BE2C (cell line): ENCODE measurements at regions not wholly inside any gene's neighbourhood (a gene's known extent, or its start where the extent isn't known, plus 50 kb on each side); places are given as distances from the start of the nearest gene placed in this dataset.

Experiments used
- DNase-seq: peaks from one replicate; pipeline ENCODE4 v3.0.0-alpha.2; 2020
- H3K27me3 ChIP-seq: fragments of 250-450 bp; sonication (Bioruptor Pico); 2 replicates; pipeline ENCODE4 v1.5.1; 2020; ENCODE audit warnings: mild to moderate bottlenecking
- H3K36me3 ChIP-seq: fragments of 250-450 bp; sonication (Bioruptor Pico); 2 replicates; pipeline ENCODE4 v1.5.1; 2020; ENCODE audit warnings: mild to moderate bottlenecking
- H3K4me1 ChIP-seq: fragments of 250-450 bp; sonication (Bioruptor Pico); 2 replicates; pipeline ENCODE4 v1.5.1; 2020
- H3K4me3 ChIP-seq: 2 replicates; pipeline ENCODE4 v1.5.1; 2011; ENCODE audit warnings: low read depth, low read length
- H3K9me3 ChIP-seq: fragments of 250-450 bp; sonication (Bioruptor Pico); 2 replicates; pipeline ENCODE4 v1.5.1; 2020
- TF ChIP-seq, protein P1 (sequence below): IDR thresholded peaks from 2 replicates; pipeline ENCODE4 v1.5.1; 2012; ENCODE audit warnings: mild to moderate bottlenecking, low read depth, low read length

DNA sequence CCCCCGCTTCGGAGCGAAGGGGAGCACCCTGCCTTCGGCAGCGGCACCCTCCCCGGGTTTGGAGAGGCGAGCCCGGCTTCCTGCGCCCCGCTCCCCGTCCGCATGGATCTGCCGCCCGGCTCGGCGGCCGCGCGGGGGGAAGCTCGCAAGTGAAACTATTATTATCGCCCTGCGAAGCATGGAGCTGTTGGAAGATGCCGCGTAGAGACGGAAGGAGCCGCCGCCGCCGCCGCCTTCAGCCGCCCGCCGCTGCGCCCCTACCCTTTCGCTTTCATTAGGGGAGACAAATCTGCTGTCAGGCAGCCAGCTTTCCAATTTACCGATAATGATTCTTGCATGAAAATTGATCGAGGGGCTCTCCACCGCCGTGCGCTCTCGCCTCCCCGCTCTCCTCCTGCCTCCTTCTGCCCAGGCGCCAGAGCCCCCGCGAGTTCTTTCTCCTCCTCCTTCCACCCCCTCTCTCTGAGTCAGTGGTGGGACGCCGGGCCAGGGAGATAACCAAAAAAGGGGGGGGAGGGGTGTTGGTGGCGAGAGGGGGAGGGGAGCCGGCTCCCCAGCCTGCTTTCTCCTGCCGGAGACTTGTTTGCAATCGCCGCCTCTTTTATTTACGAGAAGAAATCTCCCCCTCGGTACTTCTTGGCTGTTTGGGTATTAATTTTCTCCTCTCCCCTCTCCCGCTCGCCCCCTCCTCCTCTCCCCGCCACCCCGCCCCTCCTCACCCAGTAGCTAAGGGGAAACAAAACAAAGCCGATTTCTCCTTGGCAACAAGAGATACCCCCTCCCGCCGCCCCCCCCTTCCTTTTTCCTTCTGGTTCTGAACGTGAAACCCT is 58.0 kb upstream of the GSE1 start:
- Histone ChIP-seq H3K27me3 (no peaks in the 10 kb centered on the region), H3K4me3 (peak overlapping the region; percentile 77), H3K9me3 (no peaks in the 10 kb centered on the region), H3K4me1 (peaks cover 17% of the 10 kb centered on the region), H3K36me3 (no peaks in the 10 kb centered on the region)
- peak; percentile 71 for DNase-seq
- TF ChIP-seq, protein P1, sequence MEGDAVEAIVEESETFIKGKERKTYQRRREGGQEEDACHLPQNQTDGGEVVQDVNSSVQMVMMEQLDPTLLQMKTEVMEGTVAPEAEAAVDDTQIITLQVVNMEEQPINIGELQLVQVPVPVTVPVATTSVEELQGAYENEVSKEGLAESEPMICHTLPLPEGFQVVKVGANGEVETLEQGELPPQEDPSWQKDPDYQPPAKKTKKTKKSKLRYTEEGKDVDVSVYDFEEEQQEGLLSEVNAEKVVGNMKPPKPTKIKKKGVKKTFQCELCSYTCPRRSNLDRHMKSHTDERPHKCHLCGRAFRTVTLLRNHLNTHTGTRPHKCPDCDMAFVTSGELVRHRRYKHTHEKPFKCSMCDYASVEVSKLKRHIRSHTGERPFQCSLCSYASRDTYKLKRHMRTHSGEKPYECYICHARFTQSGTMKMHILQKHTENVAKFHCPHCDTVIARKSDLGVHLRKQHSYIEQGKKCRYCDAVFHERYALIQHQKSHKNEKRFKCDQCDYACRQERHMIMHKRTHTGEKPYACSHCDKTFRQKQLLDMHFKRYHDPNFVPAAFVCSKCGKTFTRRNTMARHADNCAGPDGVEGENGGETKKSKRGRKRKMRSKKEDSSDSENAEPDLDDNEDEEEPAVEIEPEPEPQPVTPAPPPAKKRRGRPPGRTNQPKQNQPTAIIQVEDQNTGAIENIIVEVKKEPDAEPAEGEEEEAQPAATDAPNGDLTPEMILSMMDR = no peak

DNA sequence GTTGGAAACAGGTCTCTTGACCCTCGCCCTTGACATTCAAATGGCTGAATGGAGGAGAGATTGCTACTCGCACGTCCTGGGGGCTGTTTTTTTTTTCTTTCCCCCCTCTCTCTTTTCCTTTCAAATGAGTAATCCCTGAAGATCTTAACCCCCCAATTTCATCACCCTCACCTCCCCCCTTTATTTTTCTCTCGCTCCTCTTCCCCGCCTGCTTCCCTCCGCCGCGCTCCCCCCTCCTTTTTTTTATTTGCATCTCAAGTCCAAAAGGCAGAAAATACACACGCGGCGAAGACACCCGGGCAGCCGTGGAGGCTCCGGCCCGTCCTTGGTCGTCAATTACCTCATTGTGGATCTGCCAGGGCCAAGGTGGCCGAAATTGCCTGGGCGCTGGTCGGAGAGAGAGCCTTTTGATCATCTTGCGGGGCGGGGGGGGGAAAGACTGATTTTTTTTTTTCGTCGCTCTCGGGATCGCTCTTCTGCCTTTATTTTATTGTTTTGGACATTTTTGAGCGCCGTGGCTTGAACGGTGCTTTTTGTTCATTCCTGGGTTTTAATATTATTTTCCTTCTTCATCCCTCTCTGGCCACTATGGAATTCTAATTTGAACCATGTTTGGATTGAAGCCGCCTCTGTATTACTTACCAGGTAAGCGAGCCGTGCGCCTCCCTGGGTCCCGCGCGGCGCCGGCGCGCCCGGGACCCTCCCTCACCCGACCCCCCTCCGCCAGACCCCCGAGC is 57.2 kb upstream of the GSE1 start:
- no peaks in the 10 kb centered on the region for H3K9me3 ChIP-seq
- no peak for DNase-seq
- peak overlapping the region; percentile 77 for H3K4me3 ChIP-seq
- peaks cover 12% of the 10 kb centered on the region for H3K4me1 ChIP-seq
- TF ChIP-seq, protein P1 = no peak
- no peaks in the 10 kb centered on the region for H3K27me3 ChIP-seq
- no peaks in the 10 kb centered on the region for H3K36me3 ChIP-seq

DNA sequence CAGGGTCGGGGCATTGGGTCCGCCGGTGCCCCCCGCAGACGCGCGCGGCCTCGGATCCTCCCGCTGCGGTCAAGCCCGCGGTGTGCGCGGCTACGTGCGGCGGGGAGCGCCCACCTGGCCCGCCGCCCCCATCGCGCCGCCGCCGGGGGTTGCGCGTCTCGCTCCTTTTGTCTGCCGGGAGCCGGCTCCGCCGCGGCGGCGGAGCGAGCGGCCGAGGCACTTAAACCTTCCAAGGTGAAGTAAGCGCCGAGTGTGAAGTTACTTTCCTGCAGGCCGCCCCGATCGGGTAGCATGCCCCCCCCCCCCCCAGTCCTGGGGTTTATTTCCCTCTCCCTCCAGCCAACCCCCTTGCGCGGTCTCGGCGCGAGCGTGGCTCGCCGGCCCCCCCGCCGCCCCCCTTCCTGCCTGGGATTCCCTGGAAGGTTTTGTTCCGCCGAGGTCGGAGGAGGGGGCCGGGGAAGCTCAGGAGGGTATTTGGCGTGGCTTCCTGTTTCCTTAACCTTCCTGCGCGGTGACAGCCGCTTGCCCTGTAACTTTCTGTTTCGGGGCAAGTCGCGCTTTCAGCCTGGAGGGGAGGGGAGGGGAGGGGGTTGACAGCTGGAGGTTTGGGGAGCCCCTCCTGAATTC is 56.6 kb upstream of the GSE1 start:
- peak overlapping the region; percentile 77 for H3K4me3 ChIP-seq
- H3K4me1 ChIP-seq = peaks cover 10% of the 10 kb centered on the region
- no peaks in the 10 kb centered on the region for H3K9me3 ChIP-seq
- DNase-seq = peak; percentile 62
- no peaks in the 10 kb centered on the region for H3K36me3 ChIP-seq
- TF ChIP-seq, protein P1 = no peak
- H3K27me3 ChIP-seq = no peaks in the 10 kb centered on the region

DNA sequence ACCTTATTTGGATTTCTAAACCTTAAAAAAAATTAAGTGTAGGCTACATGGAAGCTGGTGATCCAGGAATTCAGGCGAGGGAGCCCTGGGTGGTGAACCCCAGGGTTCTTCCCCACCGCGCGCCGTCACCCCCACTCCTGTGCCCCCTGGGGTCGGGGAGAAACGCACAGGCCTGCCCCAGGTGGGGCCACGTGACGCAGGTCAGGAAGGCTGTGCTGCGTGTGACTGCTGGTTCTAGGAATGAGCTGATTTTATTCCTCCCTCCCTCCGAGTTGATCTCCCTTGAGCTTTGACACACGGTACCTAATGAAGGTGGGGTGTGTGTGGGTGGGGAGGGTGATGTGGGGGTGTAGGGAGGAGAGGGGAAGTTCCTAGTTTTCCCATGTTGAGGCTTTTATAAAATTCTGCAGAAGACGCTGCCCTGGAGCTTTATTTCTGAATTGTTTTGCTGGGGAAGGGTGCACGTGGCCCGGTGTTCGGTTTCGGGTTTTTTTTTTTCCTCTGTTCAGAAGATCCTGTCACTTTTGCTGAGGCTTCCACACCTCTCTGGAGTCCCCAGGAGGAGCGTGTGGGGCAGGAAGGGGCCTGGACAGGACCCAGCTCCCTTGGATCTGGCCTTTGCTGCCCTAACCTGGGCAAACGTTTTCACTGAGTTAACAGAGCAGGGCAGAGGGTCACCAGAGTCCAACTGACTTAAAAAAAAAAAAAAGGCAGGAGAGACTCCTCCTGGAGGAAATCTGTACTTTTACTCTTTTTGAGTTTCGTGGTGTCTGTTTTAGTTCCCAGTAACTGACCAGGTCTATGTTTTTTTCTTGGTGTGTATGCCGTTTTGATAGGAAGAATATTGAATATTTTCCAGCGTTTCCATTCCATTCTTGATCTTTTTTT is 55.8 kb upstream of the GSE1 start:
- no peaks in the 10 kb centered on the region for H3K36me3 ChIP-seq
- peaks cover 15% of the 10 kb centered on the region for H3K4me1 ChIP-seq
- TF ChIP-seq, protein P1 = peak; percentile 29
- peak overlapping the region; percentile 77 for H3K4me3 ChIP-seq
- no peaks in the 10 kb centered on the region for H3K9me3 ChIP-seq
- no peaks in the 10 kb centered on the region for H3K27me3 ChIP-seq
- no peak for DNase-seq

DNA sequence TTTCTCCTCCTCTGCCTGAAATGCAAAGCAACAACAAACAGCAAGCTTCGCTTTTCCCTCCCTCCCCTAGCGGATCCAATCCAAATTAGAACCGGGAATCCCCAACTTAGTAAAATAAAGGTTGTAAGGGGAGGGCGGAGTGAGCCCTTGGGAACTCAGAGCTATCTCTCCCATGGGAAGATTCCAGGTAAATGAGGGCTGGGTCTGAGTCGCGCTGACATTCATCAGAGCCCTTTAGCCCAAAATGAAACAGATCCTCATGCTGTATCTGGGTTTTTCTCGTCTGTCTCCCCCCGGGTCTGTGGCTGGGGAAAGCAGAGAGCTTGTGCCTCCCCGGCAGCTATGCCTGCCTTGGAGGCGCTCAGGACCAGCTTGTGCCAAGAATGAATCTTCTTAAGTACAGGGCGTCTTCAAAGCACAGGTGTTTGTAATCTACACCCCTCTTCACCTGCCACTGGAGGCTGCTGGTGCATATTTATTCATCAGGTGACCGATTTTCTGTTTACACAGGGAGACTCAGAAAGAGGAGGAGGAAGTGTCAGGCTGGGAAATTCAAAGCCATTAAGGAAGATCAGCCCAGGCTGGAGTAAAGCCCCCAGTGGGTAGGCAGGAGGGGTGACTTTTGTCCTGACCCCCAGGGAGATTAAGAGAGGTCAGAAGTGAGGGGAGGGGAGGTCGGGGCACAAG is 55.0 kb upstream of the GSE1 start:
- H3K9me3 ChIP-seq = no peaks in the 10 kb centered on the region
- H3K36me3 ChIP-seq = no peaks in the 10 kb centered on the region
- TF ChIP-seq, protein P1 = no peak
- H3K4me1 ChIP-seq = peaks cover 21% of the 10 kb centered on the region
- peak overlapping the region; percentile 77 for H3K4me3 ChIP-seq
- no peaks in the 10 kb centered on the region for H3K27me3 ChIP-seq
- no peak for DNase-seq
